ENCODE measurements at regions not wholly inside any gene's neighbourhood (a gene's known extent, or its start where the extent isn't known, plus 50 kb on each side); places are given as distances from the start of the nearest gene placed in this dataset.
A peak's percentile ranks its signal among the peaks of the same experiment; 100 is the strongest.
"Not testable (repeated sequence)": the region's sequence is repeated elsewhere in the genome, so short reads cannot be mapped to it uniquely, and the experiment has no call there.

- H3K36me3 ChIP-seq; H3K27me3 ChIP-seq (ENCODE audit: low read depth); H3K27ac ChIP-seq (replicated peaks); intact Hi-C loops (cut with micrococcal nuclease); H3K4me1 ChIP-seq; DNase-seq; H3K4me3 ChIP-seq: not testable (repeated sequence)
- TF ChIP-seq CTCF (IDR thresholded peaks at IDR 0.05; ENCODE audit: borderline replicate concordance), result peak; percentile 62
- peaks cover 11% of the 10 kb centered on the region for H3K9me3 ChIP-seq (replicated peaks)
These were observed 63.0 kb downstream of the CYP4A11 start for GRCh38 chr1:46878173-46878782.

- TF ChIP-seq CTCF (IDR thresholded peaks at IDR 0.05; ENCODE audit: borderline replicate concordance), result peak; percentile 43
- H3K36me3 ChIP-seq; H3K27me3 ChIP-seq (ENCODE audit: low read depth); H3K4me1 ChIP-seq; H3K4me3 ChIP-seq; H3K27ac ChIP-seq (replicated peaks); DNase-seq; intact Hi-C loops (cut with micrococcal nuclease): not testable (repeated sequence)
- peaks cover 12% of the 10 kb centered on the region for H3K9me3 ChIP-seq (replicated peaks)
These were observed 65.2 kb downstream of the CYP4A11 start for GRCh38 chr1:46876093-46876492.

Measured in left ventricle myocardium inferior (tissue), 1 donor.